ENCODE measurements at regions not wholly inside any gene's neighbourhood (a gene's known extent, or its start where the extent isn't known, plus 50 kb on each side); places are given as distances from the start of the nearest gene placed in this dataset.

GRCh38 chr5:96257904-96258303 lies 175.1 kb downstream of the PCSK1 start:
- no peak overlapping the region for H3K4me3 ChIP-seq (ENCODE audit: low read depth, low read length)
- DNase-seq (ENCODE audit: low read depth), result no peak
- TF ChIP-seq, protein P1, sequence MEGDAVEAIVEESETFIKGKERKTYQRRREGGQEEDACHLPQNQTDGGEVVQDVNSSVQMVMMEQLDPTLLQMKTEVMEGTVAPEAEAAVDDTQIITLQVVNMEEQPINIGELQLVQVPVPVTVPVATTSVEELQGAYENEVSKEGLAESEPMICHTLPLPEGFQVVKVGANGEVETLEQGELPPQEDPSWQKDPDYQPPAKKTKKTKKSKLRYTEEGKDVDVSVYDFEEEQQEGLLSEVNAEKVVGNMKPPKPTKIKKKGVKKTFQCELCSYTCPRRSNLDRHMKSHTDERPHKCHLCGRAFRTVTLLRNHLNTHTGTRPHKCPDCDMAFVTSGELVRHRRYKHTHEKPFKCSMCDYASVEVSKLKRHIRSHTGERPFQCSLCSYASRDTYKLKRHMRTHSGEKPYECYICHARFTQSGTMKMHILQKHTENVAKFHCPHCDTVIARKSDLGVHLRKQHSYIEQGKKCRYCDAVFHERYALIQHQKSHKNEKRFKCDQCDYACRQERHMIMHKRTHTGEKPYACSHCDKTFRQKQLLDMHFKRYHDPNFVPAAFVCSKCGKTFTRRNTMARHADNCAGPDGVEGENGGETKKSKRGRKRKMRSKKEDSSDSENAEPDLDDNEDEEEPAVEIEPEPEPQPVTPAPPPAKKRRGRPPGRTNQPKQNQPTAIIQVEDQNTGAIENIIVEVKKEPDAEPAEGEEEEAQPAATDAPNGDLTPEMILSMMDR (conservative IDR thresholded peaks at IDR 0.05; ENCODE audit: low read depth, low read length), result no peak

DNA sequence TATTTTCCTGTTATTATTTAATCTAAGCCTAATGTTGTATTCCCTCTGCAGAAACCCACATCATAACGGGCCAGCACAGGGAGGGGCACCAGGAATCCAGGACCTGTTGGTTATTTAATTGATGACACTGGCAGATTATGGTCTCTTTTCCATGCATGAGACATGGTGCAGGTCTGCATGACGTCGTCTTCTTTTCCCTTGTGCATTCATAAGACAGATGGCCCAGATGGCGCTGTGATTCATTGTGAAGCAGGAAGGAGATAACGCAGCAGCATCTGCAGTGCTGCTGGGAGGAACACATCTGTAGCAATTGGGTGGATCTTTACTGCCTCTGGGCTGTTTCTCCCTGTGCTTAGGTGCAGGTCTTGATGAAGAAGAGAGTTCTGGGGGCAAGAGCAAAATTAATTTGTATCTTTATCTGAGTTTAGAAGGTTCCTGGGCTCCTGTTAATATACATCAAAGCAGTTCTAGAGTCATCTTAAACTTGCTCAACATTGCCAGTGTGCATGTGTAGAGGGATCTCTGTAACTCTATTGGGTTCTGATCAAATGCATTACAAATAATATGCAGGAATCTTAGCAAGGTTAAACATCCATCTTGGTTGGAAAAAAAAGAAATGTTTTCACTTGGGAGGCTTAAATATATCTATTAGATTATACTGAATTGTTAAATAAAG lies 176.1 kb downstream of the PCSK1 start:
- DNase-seq (ENCODE audit: low read depth), result no peak
- TF ChIP-seq, protein P1 (conservative IDR thresholded peaks at IDR 0.05; ENCODE audit: low read depth, low read length), result no peak
- no peak overlapping the region for H3K4me3 ChIP-seq (ENCODE audit: low read depth, low read length)

- TF ChIP-seq, protein P1 (conservative IDR thresholded peaks at IDR 0.05; ENCODE audit: low read depth, low read length), result no peak
- no peak overlapping the region for H3K4me3 ChIP-seq (ENCODE audit: low read depth, low read length)
- no peak for DNase-seq (ENCODE audit: low read depth)
Observed at GRCh38 chr5:96254980-96255691, 177.9 kb downstream of the PCSK1 start.

DNA sequence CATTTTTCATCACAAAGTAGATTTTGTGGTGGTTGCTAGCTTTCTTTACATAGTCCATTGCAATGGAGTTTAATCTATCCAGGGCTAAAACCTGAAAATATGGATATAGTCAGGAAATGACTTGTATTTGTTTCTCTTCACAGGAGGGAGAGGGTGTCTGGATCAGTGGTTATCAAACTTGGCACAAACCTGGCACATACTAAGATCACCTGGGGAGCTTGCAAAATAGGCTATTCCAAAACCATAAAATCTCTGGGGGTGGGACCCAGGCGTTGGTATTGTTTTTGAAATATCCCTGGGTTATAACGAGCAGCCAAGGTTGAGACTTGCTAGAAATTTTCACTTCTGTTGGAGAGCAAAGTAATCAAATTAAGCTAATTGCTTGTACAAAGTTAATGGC lies 179.9 kb downstream of the PCSK1 start:
- no peak overlapping the region for H3K4me3 ChIP-seq (ENCODE audit: low read depth, low read length)
- TF ChIP-seq, protein P1 (conservative IDR thresholded peaks at IDR 0.05; ENCODE audit: low read depth, low read length), result no peak
- DNase-seq (ENCODE audit: low read depth), result no peak

DNA sequence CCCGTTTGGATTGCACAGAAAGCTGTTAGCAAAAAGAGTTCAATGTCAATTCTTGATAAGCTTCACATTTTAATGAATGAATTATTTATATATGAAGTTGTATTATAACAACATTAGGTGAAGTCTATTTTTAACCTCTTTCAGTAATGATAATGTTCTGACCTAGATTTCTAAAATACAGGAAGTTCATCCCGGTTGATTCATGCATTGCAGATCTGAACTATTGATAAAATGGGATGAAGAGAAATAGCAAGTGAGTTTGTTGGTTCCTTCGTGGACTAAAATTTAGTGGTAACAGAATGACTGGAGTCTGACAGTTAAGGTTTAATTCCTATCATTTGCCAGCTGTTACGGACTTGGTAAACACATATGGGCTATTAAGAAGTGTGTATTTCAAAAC lies 180.5 kb downstream of the PCSK1 start:
- DNase-seq (ENCODE audit: low read depth), result no peak
- no peak overlapping the region for H3K4me3 ChIP-seq (ENCODE audit: low read depth, low read length)
- TF ChIP-seq, protein P1 (conservative IDR thresholded peaks at IDR 0.05; ENCODE audit: low read depth, low read length), result no peak

DNA sequence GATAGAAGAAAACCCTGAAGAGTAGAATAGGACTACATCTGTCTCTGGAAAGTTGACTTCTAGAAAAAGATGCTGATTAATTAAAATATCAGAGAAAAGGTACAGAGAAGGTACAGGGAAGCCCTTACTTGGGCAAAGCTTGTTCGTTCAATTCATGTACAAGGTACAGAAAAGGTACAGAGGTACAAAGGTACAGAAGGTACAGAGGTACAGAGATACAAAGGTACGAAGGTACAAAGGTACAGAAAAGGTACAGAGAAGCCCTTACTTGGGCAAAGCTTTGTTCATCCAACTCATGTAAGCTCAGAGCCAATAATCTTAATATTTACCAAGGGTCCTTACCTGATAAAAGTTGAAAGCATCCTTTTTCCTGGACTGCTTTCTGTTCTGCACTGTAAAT lies 182.3 kb downstream of the PCSK1 start:
- TF ChIP-seq, protein P1 (conservative IDR thresholded peaks at IDR 0.05; ENCODE audit: low read depth, low read length), result no peak
- DNase-seq (ENCODE audit: low read depth), result no peak
- no peak overlapping the region for H3K4me3 ChIP-seq (ENCODE audit: low read depth, low read length)

- TF ChIP-seq, protein P1 (conservative IDR thresholded peaks at IDR 0.05; ENCODE audit: low read depth, low read length), result no peak
- no peak overlapping the region for H3K4me3 ChIP-seq (ENCODE audit: low read depth, low read length)
- no peak for DNase-seq (ENCODE audit: low read depth)
Observed at GRCh38 chr5:96248131-96248530, 184.9 kb downstream of the PCSK1 start.

All from epithelial cell of proximal tubule (primary cell).